ENCODE measurements at regions not wholly inside any gene's neighbourhood (a gene's known extent, or its start where the extent isn't known, plus 50 kb on each side); places are given as distances from the start of the nearest gene placed in this dataset.

- no peak for TF ChIP-seq REST (IDR thresholded peaks at IDR 0.05; ENCODE audit: low read depth, low read length)
Observed at GRCh38 chr14:45968037-45968436, 683.5 kb downstream of the RPL10L start (continued).

GRCh38 chr14:45949479-45949878 lies 696.5 kb upstream of the MIS18BP1 start:
- Histone ChIP-seq H4K20me1 (ENCODE audit: insufficient read depth) (no peaks in the 10 kb centered on the region), H3F3A (replicated peaks; ENCODE audit: insufficient read depth) (no peaks in the 10 kb centered on the region), H3K27me3 (ENCODE audit: insufficient read depth) (no peaks in the 10 kb centered on the region), H3K9ac (no peak overlapping the region), H3K4me3 (ENCODE audit: low read depth in 2 of 2, low read length in 1 of 2) (no peak overlapping the region), H3K4me2 (no peak overlapping the region), H3K36me3 (replicated peaks in 1 of 2; ENCODE audit: control insufficient read depth in 1 of 2, insufficient read depth in 2 of 2, low read length in 1 of 2) (no peaks in the 10 kb centered on the region), H3K27ac (ENCODE audit: low read depth in 2 of 2, low read length in 1 of 2) (no peak overlapping the region), H3K9me3 (no peaks in the 10 kb centered on the region), H3K4me1 (ENCODE audit: control insufficient read depth in 1 of 2, insufficient read depth in 2 of 2, low read depth in 1 of 2, low read length in 1 of 2) (no peaks in the 10 kb centered on the region), H3K79me2 (ENCODE audit: insufficient read depth) (no peaks in the 10 kb centered on the region), H2AFZ (ENCODE audit: low read depth) (no peak overlapping the region), H3K9me2 (no peaks in the 10 kb centered on the region)
- ChIA-PET CTCF (no interaction called here), POLR2A (no interaction called here)
- TF ChIP-seq, protein P1, sequence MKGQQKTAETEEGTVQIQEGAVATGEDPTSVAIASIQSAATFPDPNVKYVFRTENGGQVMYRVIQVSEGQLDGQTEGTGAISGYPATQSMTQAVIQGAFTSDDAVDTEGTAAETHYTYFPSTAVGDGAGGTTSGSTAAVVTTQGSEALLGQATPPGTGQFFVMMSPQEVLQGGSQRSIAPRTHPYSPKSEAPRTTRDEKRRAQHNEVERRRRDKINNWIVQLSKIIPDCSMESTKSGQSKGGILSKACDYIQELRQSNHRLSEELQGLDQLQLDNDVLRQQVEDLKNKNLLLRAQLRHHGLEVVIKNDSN (IDR thresholded peaks at IDR 0.05; ENCODE audit: borderline replicate concordance, low read depth): no peak
- no peak for TF ChIP-seq EZH2phosphoT487 (IDR thresholded peaks at IDR 0.05; ENCODE audit: borderline replicate concordance, low read depth)
- TF ChIP-seq JUND (IDR thresholded peaks at IDR 0.05): no peak
- no peak for TF ChIP-seq EP300 (IDR thresholded peaks at IDR 0.05; ENCODE audit: borderline replicate concordance in 1 of 2, low read depth in 1 of 2, low read length in 1 of 2)
- TF ChIP-seq, protein P2, sequence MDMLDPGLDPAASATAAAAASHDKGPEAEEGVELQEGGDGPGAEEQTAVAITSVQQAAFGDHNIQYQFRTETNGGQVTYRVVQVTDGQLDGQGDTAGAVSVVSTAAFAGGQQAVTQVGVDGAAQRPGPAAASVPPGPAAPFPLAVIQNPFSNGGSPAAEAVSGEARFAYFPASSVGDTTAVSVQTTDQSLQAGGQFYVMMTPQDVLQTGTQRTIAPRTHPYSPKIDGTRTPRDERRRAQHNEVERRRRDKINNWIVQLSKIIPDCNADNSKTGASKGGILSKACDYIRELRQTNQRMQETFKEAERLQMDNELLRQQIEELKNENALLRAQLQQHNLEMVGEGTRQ (IDR thresholded peaks at IDR 0.05; ENCODE audit: borderline replicate concordance, low read depth, low read length): no peak
- no peak for TF ChIP-seq RAD21 (IDR thresholded peaks at IDR 0.05; ENCODE audit: low read length)
- TF ChIP-seq NRF1 (IDR thresholded peaks at IDR 0.05; ENCODE audit: low read depth, low read length): no peak
- no peak for DNase-seq
- WGBS (ENCODE audit: low lambda C conversion rate): 0% methylated on average over 2 of the region's 2 CpGs

GRCh38 chr14:45947830-45948229 lies 694.8 kb upstream of the MIS18BP1 start:
- no peak overlapping the region for H3K4me2 ChIP-seq
- no peaks in the 10 kb centered on the region for H4K20me1 ChIP-seq (ENCODE audit: insufficient read depth)
- ChIA-PET CTCF (no interaction called here), POLR2A (no interaction called here)
- H2AFZ ChIP-seq (ENCODE audit: low read depth): no peak overlapping the region
- no peak overlapping the region for H3K27ac ChIP-seq (ENCODE audit: low read depth in 2 of 2, low read length in 1 of 2)
- DNase-seq: no peak
- no peaks in the 10 kb centered on the region for H3K9me3 ChIP-seq
- H3K79me2 ChIP-seq (ENCODE audit: insufficient read depth): no peaks in the 10 kb centered on the region
- no peaks in the 10 kb centered on the region for H3F3A ChIP-seq (replicated peaks; ENCODE audit: insufficient read depth)
- H3K9me2 ChIP-seq: no peaks in the 10 kb centered on the region
- no peaks in the 10 kb centered on the region for H3K27me3 ChIP-seq (ENCODE audit: insufficient read depth)
- H3K4me1 ChIP-seq (ENCODE audit: control insufficient read depth in 1 of 2, insufficient read depth in 2 of 2, low read depth in 1 of 2, low read length in 1 of 2): no peaks in the 10 kb centered on the region
- H3K4me3 ChIP-seq (ENCODE audit: low read depth in 2 of 2, low read length in 1 of 2): no peak overlapping the region
- H3K36me3 ChIP-seq (replicated peaks in 1 of 2; ENCODE audit: control insufficient read depth in 1 of 2, insufficient read depth in 2 of 2, low read length in 1 of 2): no peaks in the 10 kb centered on the region
- no peak for TF ChIP-seq ELF1 (IDR thresholded peaks at IDR 0.05)
- TF ChIP-seq NRF1 (IDR thresholded peaks at IDR 0.05; ENCODE audit: low read depth, low read length): no peak
- TF ChIP-seq REST (IDR thresholded peaks at IDR 0.05; ENCODE audit: low read depth, low read length): no peak
- no peak overlapping the region for H3K9ac ChIP-seq
- 0% methylated on average over 1 of the region's 2 CpGs for WGBS (ENCODE audit: low lambda C conversion rate)
